A673 (cell line): ENCODE measurements at regions not wholly inside any gene's neighbourhood (a gene's known extent, or its start where the extent isn't known, plus 50 kb on each side); places are given as distances from the start of the nearest gene placed in this dataset.

Experiments
- BruUV-seq: library from RNA; stranded (reverse); fragments of 400-500 nt; replicated peaks from 2 replicates; lab custom pipeline; 2021; lab: Mats Ljungman, UMichigan
- CTCF ChIA-PET: fragments of 300-600 bp; sonication (Branson Sonifier 250); formaldehyde crosslinking; loops from one replicate; lab custom pipeline; 2022; ENCODE audit warnings: antibody characterized with exemption; lab: Charles Lee
- POLR2A ChIA-PET: fragments of 300-600 bp; sonication (Branson Sonifier 250); formaldehyde crosslinking; loops from one replicate; lab custom pipeline; 2022; ENCODE audit warnings: antibody characterized with exemption; ENCODE audit not compliant: low non-redundant PET; lab: Charles Lee
- DNase-seq: peaks from one replicate; pipeline ENCODE4 v3.0.0-alpha.2; 2015; ENCODE audit warnings: low spot score
- H3K27ac ChIP-seq: fragments of 200-600 bp; sonication (generic); 2 replicates; pipeline ENCODE4 v1.5.1; 2016; ENCODE audit warnings: mixed run types, low read depth, mild to moderate bottlenecking, mixed read lengths, antibody characterized with exemption, low read length; ENCODE audit not compliant: poor library complexity, severe bottlenecking
- H3K27me3 ChIP-seq: fragments of 200-600 bp; sonication (generic); replicated peaks from 2 replicates; pipeline ENCODE4 v1.6.1; 2017; ENCODE audit warnings: mixed run types, low read depth, mild to moderate bottlenecking, mixed read lengths, antibody characterized with exemption, low read length; ENCODE audit not compliant: insufficient read depth, poor library complexity
- H3K36me3 ChIP-seq: fragments of 200-600 bp; sonication (generic); 2 replicates; pipeline ENCODE4 v1.6.1; 2016; ENCODE audit warnings: mixed run types, mild to moderate bottlenecking, mixed read lengths, antibody characterized with exemption, low read length; ENCODE audit not compliant: insufficient read depth, poor library complexity, severe bottlenecking
- H3K4me1 ChIP-seq: fragments of 200-600 bp; sonication (generic); 2 replicates; pipeline ENCODE4 v1.6.1; 2017; ENCODE audit warnings: mixed run types, mild to moderate bottlenecking, mixed read lengths, antibody characterized with exemption, low read length; ENCODE audit not compliant: insufficient read depth, poor library complexity, severe bottlenecking
- H3K4me3 ChIP-seq: fragments of 200-600 bp; sonication (generic); 2 replicates; pipeline ENCODE4 v1.5.1; 2016; ENCODE audit warnings: low read depth, mixed run types, mild to moderate bottlenecking, mixed read lengths, low read length; ENCODE audit not compliant: poor library complexity, severe bottlenecking
- H3K9me3 ChIP-seq: fragments of 200-600 bp; sonication (generic); 2 replicates; pipeline ENCODE4 v1.6.1; 2016; ENCODE audit warnings: mixed run types, low read depth, mild to moderate bottlenecking, mixed read lengths, antibody characterized with exemption, low read length; ENCODE audit not compliant: poor library complexity, severe bottlenecking
- EZH2 ChIP-seq: fragments of 200-600 bp; sonication (generic); IDR thresholded peaks from 2 replicates; pipeline ENCODE4 v1.6.1; 2017; ENCODE audit warnings: borderline replicate concordance, low read depth, mild to moderate bottlenecking, mixed read lengths, antibody characterized with exemption, low read length; ENCODE audit not compliant: poor library complexity, severe bottlenecking
- intact Hi-C: fragments of 100-400 bp; cut with micrococcal nuclease; formaldehyde crosslinking; loops from one replicate; pipeline ENCODE4 v1.10.0; 2022; ENCODE audit not compliant: unreplicated experiment
- TF ChIP-seq, protein P1 (sequence below): fragments of 300-800, 200-600 bp; sonication (generic); conservative IDR thresholded peaks from 2 replicates; pipeline ENCODE4 v1.5.1; 2017; ENCODE audit warnings: low read depth, mild to moderate bottlenecking, antibody characterized with exemption, low read length, moderate library complexity, mixed read lengths

DNA sequence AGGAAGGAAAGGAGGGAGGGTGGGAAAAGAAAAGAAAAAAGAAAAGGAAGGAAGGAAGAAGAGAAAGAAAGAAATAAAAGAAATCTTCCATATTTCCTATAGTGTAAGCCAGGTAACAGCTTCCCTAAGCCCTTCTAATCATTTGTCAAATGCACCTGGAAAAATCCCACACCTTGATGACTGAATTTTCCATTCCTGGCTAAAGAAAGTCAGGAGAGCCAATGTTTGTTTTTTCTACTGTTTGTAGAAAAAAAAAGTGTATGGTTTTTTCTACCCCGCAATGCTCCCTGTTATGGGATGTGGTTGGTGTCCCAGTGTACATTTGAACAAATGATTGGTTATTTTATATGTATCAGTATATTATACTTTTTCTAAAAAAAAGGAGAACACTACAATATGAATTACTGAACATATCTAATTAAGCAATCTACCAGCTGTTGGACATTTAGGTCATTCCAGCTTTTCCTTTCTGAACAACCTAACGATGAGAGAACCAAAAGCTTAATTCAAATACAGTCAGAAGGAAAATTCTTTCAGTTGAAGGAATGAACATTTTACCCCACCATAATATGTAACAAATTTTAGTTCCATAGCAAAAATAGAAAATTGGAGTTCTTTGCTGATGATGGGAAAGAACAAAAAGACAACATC lies 355.0 kb downstream of the SETD4 start:
- TF ChIP-seq, protein P1, sequence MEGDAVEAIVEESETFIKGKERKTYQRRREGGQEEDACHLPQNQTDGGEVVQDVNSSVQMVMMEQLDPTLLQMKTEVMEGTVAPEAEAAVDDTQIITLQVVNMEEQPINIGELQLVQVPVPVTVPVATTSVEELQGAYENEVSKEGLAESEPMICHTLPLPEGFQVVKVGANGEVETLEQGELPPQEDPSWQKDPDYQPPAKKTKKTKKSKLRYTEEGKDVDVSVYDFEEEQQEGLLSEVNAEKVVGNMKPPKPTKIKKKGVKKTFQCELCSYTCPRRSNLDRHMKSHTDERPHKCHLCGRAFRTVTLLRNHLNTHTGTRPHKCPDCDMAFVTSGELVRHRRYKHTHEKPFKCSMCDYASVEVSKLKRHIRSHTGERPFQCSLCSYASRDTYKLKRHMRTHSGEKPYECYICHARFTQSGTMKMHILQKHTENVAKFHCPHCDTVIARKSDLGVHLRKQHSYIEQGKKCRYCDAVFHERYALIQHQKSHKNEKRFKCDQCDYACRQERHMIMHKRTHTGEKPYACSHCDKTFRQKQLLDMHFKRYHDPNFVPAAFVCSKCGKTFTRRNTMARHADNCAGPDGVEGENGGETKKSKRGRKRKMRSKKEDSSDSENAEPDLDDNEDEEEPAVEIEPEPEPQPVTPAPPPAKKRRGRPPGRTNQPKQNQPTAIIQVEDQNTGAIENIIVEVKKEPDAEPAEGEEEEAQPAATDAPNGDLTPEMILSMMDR = no peak
- no peak for TF ChIP-seq EZH2
- peaks cover 75% of the 10 kb centered on the region for H3K27me3 ChIP-seq
- no peak overlapping the region for H3K27ac ChIP-seq
- ChIA-PET CTCF (no interaction called here), POLR2A (no interaction called here)
- no TSS peak for BruUV-seq
- H3K4me3 ChIP-seq = no peak overlapping the region
- no peaks in the 10 kb centered on the region for H3K36me3 ChIP-seq
- DNase-seq = no peak
- H3K9me3 ChIP-seq = no peaks in the 10 kb centered on the region
- intact Hi-C loops = no loop called here
- H3K4me1 ChIP-seq = no peaks in the 10 kb centered on the region

DNA sequence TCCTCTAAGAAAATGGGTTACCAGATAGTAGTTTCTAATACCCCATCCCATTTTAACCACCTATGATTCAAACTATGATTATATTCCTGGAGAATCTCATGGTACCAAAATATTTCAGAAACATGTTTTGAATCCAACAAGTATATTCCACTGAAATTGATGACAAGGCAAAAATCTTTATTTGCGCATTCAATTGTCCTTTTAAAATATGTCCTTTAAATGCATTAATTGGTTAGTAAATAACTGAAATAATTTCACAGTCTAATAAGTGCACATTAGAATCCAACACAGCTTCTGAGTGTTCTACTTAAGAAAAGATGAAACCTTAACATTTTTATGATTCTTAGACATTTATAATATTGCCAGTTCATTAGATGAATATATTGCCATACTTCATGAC lies 356.6 kb downstream of the SETD4 start:
- no peaks in the 10 kb centered on the region for H3K36me3 ChIP-seq
- ChIA-PET CTCF (no interaction called here), POLR2A (no interaction called here)
- H3K4me3 ChIP-seq = no peak overlapping the region
- intact Hi-C loops = no loop called here
- peaks cover 65% of the 10 kb centered on the region for H3K27me3 ChIP-seq
- TF ChIP-seq, protein P1 = no peak
- TF ChIP-seq EZH2 = no peak
- no peak for DNase-seq
- no peak overlapping the region for H3K27ac ChIP-seq
- H3K4me1 ChIP-seq = no peaks in the 10 kb centered on the region
- BruUV-seq = no TSS peak
- H3K9me3 ChIP-seq = no peaks in the 10 kb centered on the region

DNA sequence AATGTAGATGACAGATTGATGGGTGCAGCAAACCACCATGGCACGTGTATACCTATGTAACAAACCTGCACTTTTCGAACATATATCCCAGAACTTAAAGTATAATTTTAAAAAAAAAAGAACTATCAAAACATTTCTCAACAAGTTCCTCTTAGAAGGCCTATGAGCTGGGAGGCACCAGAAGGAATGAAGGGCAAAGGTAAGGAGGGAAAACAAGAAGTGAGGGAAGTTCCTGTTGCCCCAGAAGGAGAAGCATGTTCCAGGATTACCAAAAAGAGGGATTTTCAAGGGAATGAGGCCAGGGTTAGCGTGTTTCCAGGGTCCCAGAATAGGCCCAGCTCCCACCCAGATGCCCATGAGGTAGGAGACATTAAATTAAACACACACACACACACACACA lies 361.0 kb downstream of the SETD4 start:
- no peak for DNase-seq
- H3K27me3 ChIP-seq = peaks cover 52% of the 10 kb centered on the region
- ChIA-PET POLR2A (no interaction called here), CTCF (no interaction called here)
- no peaks in the 10 kb centered on the region for H3K4me1 ChIP-seq
- no peak overlapping the region for H3K27ac ChIP-seq
- TF ChIP-seq, protein P1 = no peak
- no peak for TF ChIP-seq EZH2
- H3K36me3 ChIP-seq = no peaks in the 10 kb centered on the region
- H3K9me3 ChIP-seq = no peaks in the 10 kb centered on the region
- BruUV-seq = no TSS peak
- no peak overlapping the region for H3K4me3 ChIP-seq
- intact Hi-C loops = no loop called here
